ENCODE measurements at regions not wholly inside any gene's neighbourhood (a gene's known extent, or its start where the extent isn't known, plus 50 kb on each side); places are given as distances from the start of the nearest gene placed in this dataset.

- Histone ChIP-seq H3K4me3 (no peak overlapping the region), H3K27ac (no peak overlapping the region), H3K9me3 (peaks cover 0 to 7% of the 10 kb centered on the region in 2 donors), H3K4me1 (no peaks in the 10 kb centered on the region), H3K27me3 (no peaks in the 10 kb centered on the region), H3K36me3 (no peaks in the 10 kb centered on the region)
- TF ChIP-seq CTCF (IDR thresholded peaks at IDR 0.05) = no peak
- DNase-seq (ENCODE audit: low spot score) = no peak
Measured at GRCh38 chr5:71946343-71947030, 160.8 kb upstream of the MAP1B start.

GRCh38 chr5:71948206-71948605 is 159.1 kb upstream of the MAP1B start:
- Histone ChIP-seq H3K36me3 (no peaks in the 10 kb centered on the region), H3K9me3 (peaks cover 0 to 7% of the 10 kb centered on the region in 2 donors), H3K4me3 (no peak overlapping the region), H3K27ac (no peak overlapping the region), H3K4me1 (no peaks in the 10 kb centered on the region), H3K27me3 (no peaks in the 10 kb centered on the region)
- DNase-seq (ENCODE audit: low spot score) = no peak
- no peak for TF ChIP-seq CTCF (IDR thresholded peaks at IDR 0.05)

GRCh38 chr5:71949772-71950171 is 157.5 kb upstream of the MAP1B start:
- H3K27me3 ChIP-seq = no peaks in the 10 kb centered on the region

GRCh38 chr5:71953866-71954265 is 153.4 kb upstream of the MAP1B start:
- Histone ChIP-seq H3K27ac (no peak overlapping the region), H3K4me1 (no peaks in the 10 kb centered on the region), H3K36me3 (no peaks in the 10 kb centered on the region), H3K9me3 (peaks cover 0 to 5% of the 10 kb centered on the region in 2 donors), H3K4me3 (no peak overlapping the region), H3K27me3 (no peaks in the 10 kb centered on the region)
- no peak for TF ChIP-seq CTCF (IDR thresholded peaks at IDR 0.05)
- no peak for DNase-seq (ENCODE audit: low spot score)

More at GRCh38 chr5:71949772-71950171, 157.5 kb upstream of the MAP1B start:
- Histone ChIP-seq H3K9me3 (peaks cover 0 to 7% of the 10 kb centered on the region in 2 donors), H3K4me3 (no peak overlapping the region), H3K4me1 (no peaks in the 10 kb centered on the region), H3K36me3 (no peaks in the 10 kb centered on the region), H3K27ac (no peak overlapping the region)
- DNase-seq (ENCODE audit: low spot score) = no peak
- TF ChIP-seq CTCF (IDR thresholded peaks at IDR 0.05) = no peak

GRCh38 chr5:71954329-71954728 is 152.9 kb upstream of the MAP1B start:
- Histone ChIP-seq H3K4me3 (no peak overlapping the region), H3K36me3 (no peaks in the 10 kb centered on the region), H3K4me1 (no peaks in the 10 kb centered on the region), H3K9me3 (peaks cover 0 to under 1% of the 10 kb centered on the region in 2 donors), H3K27ac (no peak overlapping the region), H3K27me3 (no peaks in the 10 kb centered on the region)
- no peak for DNase-seq (ENCODE audit: low spot score)
- TF ChIP-seq CTCF (IDR thresholded peaks at IDR 0.05) = no peak

- Histone ChIP-seq H3K9me3 (no peaks in the 10 kb centered on the region), H3K4me1 (no peaks in the 10 kb centered on the region), H3K4me3 (no peak overlapping the region), H3K27ac (no peak overlapping the region), H3K36me3 (no peaks in the 10 kb centered on the region), H3K27me3 (no peaks in the 10 kb centered on the region)
- no peak for TF ChIP-seq CTCF (IDR thresholded peaks at IDR 0.05)
- DNase-seq (ENCODE audit: low spot score) = no peak
Measured at GRCh38 chr5:71955723-71956122, 151.6 kb upstream of the MAP1B start.

All from right atrium auricular region (tissue), 2 donors.